ENCODE measurements at regions not wholly inside any gene's neighbourhood (a gene's known extent, or its start where the extent isn't known, plus 50 kb on each side); places are given as distances from the start of the nearest gene placed in this dataset.

GRCh38 chr10:33991924-33992323 lies 657.5 kb upstream of the NRP1 start:
- no peak for TF ChIP-seq YY1 (IDR thresholded peaks at IDR 0.05; ENCODE audit: insufficient read depth, insufficient read length)
- TF ChIP-seq SUZ12 (IDR thresholded peaks at IDR 0.05; ENCODE audit: extremely low read depth, insufficient read depth, insufficient read length) = no peak

Measured in NT2/D1 (cell line).